GM19043 (cell line): ENCODE measurements at regions not wholly inside any gene's neighbourhood (a gene's known extent, or its start where the extent isn't known, plus 50 kb on each side); places are given as distances from the start of the nearest gene placed in this dataset.

Source experiments
- ATAC-seq: cut with Tn5 transposase; IDR thresholded peaks from one replicate; pipeline ENCODE4 v1.9.1; 2021; ENCODE audit warnings: low read depth; ENCODE audit not compliant: unreplicated experiment

GRCh38 chr6:79307321-79308036 is 73.0 kb upstream of the HMGN3 start:
- ATAC-seq = no peak

DNA sequence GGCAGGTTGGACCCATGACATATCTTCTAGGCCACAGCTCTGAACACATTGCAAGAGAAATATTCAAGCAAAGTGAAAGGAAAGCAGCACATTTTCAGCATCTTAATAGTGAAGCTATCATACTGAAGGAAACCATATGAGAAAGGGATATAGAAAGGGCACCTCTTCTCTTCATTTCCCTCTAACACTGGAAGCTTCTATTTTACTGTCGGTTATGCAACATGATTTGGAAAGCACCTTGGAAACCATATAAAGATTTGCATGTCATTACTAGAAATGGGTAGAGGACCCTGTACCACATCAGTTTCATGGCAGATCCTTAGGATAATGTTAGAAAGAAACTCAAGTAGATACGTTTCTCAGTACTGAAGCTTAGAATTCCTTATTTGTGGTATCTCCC is 70.5 kb upstream of the HMGN3 start:
- no peak for ATAC-seq

DNA sequence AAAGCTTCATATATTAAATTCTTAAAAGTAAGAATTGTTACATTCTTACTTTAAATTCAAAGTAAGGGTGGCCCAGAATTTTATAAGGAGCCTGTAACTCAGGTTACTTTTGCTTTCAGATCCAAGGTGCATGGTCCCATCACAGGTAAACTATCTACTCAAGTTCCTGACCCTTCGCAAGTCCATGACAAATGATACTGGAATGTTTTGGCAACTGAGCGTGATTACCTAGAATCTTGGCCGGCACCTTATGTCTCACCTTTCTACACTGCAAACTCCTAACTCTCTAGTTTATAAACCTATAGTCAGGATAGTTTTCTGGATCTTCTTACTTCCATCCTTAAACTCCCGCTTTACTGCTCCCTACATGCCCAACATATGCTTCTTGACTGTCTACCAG is 67.9 kb upstream of the HMGN3 start:
- no peak for ATAC-seq

DNA sequence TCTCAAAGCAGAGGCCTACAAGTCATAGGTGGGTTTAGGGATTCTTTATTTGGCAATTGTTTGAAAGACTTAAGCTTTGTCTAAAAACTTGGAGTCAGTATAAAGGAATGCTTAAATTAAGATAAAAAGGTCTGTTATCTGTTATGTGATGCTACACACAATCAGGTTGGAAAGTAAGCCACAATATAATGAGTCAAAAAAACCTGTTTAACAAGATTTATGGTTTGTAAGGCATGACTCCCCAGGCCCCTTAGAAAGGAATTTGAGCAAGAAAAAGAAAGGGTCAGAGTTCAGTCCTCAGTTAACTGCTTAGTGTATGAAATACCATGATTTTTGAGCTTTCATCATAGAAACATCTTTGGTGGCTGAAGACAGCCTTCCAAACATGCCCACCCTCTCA is 66.8 kb upstream of the HMGN3 start:
- no peak for ATAC-seq

GRCh38 chr6:79296211-79296610 is 61.7 kb upstream of the HMGN3 start:
- ATAC-seq = no peak
